ENCODE measurements at regions not wholly inside any gene's neighbourhood (a gene's known extent, or its start where the extent isn't known, plus 50 kb on each side); places are given as distances from the start of the nearest gene placed in this dataset.
A peak's percentile ranks its signal among the peaks of the same experiment; 100 is the strongest.
"Not testable (repeated sequence)": the region's sequence is repeated elsewhere in the genome, so short reads cannot be mapped to it uniquely, and the experiment has no call there.

DNA sequence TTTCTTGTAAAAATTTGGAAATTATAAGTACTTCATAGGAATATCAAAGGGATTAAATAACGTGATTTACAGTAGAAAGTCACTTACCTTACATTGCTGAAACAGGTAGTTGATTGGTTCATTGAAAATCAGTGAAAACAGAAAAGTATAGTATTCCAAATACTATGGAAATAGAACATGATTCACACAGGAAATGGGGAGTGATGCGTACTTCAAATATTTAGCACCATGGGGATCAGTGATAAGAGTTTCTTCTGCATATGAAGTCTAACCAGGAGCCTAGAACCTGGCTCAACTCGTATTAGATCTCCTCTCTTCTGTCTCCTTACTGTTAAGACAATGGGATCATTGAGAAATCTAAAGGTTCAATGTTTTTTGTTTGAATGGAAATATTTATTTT is 133.3 kb downstream of the FAM174A start:
- DNase-seq (ENCODE audit: low read depth), result peak; percentile 33
- H3K4me3 ChIP-seq (ENCODE audit: low read depth, low read length), result no peak overlapping the region
- TF ChIP-seq MAX (IDR thresholded peaks at IDR 0.05; ENCODE audit: low read depth, low read length) (no peak), CTCF (IDR thresholded peaks at IDR 0.05; ENCODE audit: low read depth, low read length) (no peak), POLR2A (IDR thresholded peaks at IDR 0.05; ENCODE audit: extremely low read depth, insufficient read length) (no peak), MYC (IDR thresholded peaks at IDR 0.05; ENCODE audit: low read depth, low read length) (no peak)

GRCh38 chr5:100676817-100677631 is 141.8 kb downstream of the FAM174A start:
- H3K4me3 ChIP-seq (ENCODE audit: low read depth, low read length), result no peak overlapping the region
- DNase-seq (ENCODE audit: low read depth), result no peak
- TF ChIP-seq CTCF (IDR thresholded peaks at IDR 0.05; ENCODE audit: low read depth, low read length) (no peak), MYC (IDR thresholded peaks at IDR 0.05; ENCODE audit: low read depth, low read length) (no peak), MAX (IDR thresholded peaks at IDR 0.05; ENCODE audit: low read depth, low read length) (no peak), POLR2A (IDR thresholded peaks at IDR 0.05; ENCODE audit: extremely low read depth, insufficient read length) (no peak)

GRCh38 chr5:100682625-100683024 is 147.5 kb downstream of the FAM174A start:
- no peak for DNase-seq (ENCODE audit: low read depth)
- TF ChIP-seq MYC (IDR thresholded peaks at IDR 0.05; ENCODE audit: low read depth, low read length) (no peak), CTCF (IDR thresholded peaks at IDR 0.05; ENCODE audit: low read depth, low read length) (no peak), MAX (IDR thresholded peaks at IDR 0.05; ENCODE audit: low read depth, low read length) (no peak)
- H3K4me3 ChIP-seq (ENCODE audit: low read depth, low read length), result no peak overlapping the region

- H3K4me3 ChIP-seq (ENCODE audit: low read depth, low read length), result no peak overlapping the region
- no peak for DNase-seq (ENCODE audit: low read depth)
Measured at GRCh38 chr5:100683881-100684280, 148.7 kb downstream of the FAM174A start.

GRCh38 chr5:100685122-100685521 is 149.9 kb downstream of the FAM174A start:
- DNase-seq (ENCODE audit: low read depth); H3K4me3 ChIP-seq (ENCODE audit: low read depth, low read length): not testable (repeated sequence)

More at GRCh38 chr5:100683881-100684280, 148.7 kb downstream of the FAM174A start:
- no peak for TF ChIP-seq POLR2A (IDR thresholded peaks at IDR 0.05; ENCODE audit: extremely low read depth, insufficient read length)
- TF ChIP-seq MAX (IDR thresholded peaks at IDR 0.05; ENCODE audit: low read depth, low read length), result no peak
- no peak for TF ChIP-seq CTCF (IDR thresholded peaks at IDR 0.05; ENCODE audit: low read depth, low read length)
- no peak for TF ChIP-seq MYC (IDR thresholded peaks at IDR 0.05; ENCODE audit: low read depth, low read length)

- not testable (repeated sequence) for H3K4me3 ChIP-seq (ENCODE audit: low read depth, low read length); DNase-seq (ENCODE audit: low read depth)
Measured at GRCh38 chr5:100688834-100689233, 153.7 kb downstream of the FAM174A start.

- DNase-seq (ENCODE audit: low read depth), result no peak
- H3K4me3 ChIP-seq (ENCODE audit: low read depth, low read length), result no peak overlapping the region
- TF ChIP-seq POLR2A (IDR thresholded peaks at IDR 0.05; ENCODE audit: extremely low read depth, insufficient read length), result no peak
- no peak for TF ChIP-seq MAX (IDR thresholded peaks at IDR 0.05; ENCODE audit: low read depth, low read length)
- TF ChIP-seq CTCF (IDR thresholded peaks at IDR 0.05; ENCODE audit: low read depth, low read length), result no peak
- no peak for TF ChIP-seq MYC (IDR thresholded peaks at IDR 0.05; ENCODE audit: low read depth, low read length)
Measured at GRCh38 chr5:100690036-100690560, 154.9 kb downstream of the FAM174A start.
